Right atrium auricular region (tissue), 2 donors: ENCODE measurements at regions not wholly inside any gene's neighbourhood (a gene's known extent, or its start where the extent isn't known, plus 50 kb on each side); places are given as distances from the start of the nearest gene placed in this dataset.
A peak's percentile ranks its signal among the peaks of the same experiment; 100 is the strongest.

Experiments
- DNase-seq: peaks from one replicate; pipeline ENCODE4 v3.0.0-alpha.2; 2019; ENCODE audit warnings: low spot score
- H3K27ac ChIP-seq, 2 donors: fragments of 200-600 bp; sonication (generic); 1 replicate in 1 of 2; 2 replicates in 1 of 2; pipeline ENCODE4 v1.5.1; 2016 to 2019
- H3K27me3 ChIP-seq, 2 donors: fragments of 200-600 bp; sonication (generic); one replicate each; pipeline versions ENCODE4 v1.5.1 to v1.6.0; 2017 to 2019
- H3K36me3 ChIP-seq: fragments of 200-600 bp; sonication (generic); one replicate; pipeline ENCODE4 v1.5.1; 2016
- H3K4me1 ChIP-seq, 2 donors: fragments of 200-600 bp; sonication (generic); one replicate each; pipeline versions ENCODE4 v1.5.1 to v1.6.0; 2017 to 2019
- H3K4me3 ChIP-seq, 2 donors: fragments of 200-600 bp; sonication (generic); 1 replicate in 1 of 2; 2 replicates in 1 of 2; pipeline ENCODE4 v1.5.1; 2017 to 2019; ENCODE audit warnings: mild to moderate bottlenecking in 1 of 2, moderate library complexity in 1 of 2
- H3K9me3 ChIP-seq, 2 donors: fragments of 200-600 bp; sonication (generic); one replicate each; pipeline ENCODE4 v1.5.1; 2019
- TF ChIP-seq, protein P1 (sequence below), 2 donors: fragments of 200-600 bp; sonication (generic); IDR thresholded peaks; one replicate each; pipeline ENCODE4 v1.5.1; 2019; ENCODE audit warnings: antibody characterized with exemption in 2 of 2

DNA sequence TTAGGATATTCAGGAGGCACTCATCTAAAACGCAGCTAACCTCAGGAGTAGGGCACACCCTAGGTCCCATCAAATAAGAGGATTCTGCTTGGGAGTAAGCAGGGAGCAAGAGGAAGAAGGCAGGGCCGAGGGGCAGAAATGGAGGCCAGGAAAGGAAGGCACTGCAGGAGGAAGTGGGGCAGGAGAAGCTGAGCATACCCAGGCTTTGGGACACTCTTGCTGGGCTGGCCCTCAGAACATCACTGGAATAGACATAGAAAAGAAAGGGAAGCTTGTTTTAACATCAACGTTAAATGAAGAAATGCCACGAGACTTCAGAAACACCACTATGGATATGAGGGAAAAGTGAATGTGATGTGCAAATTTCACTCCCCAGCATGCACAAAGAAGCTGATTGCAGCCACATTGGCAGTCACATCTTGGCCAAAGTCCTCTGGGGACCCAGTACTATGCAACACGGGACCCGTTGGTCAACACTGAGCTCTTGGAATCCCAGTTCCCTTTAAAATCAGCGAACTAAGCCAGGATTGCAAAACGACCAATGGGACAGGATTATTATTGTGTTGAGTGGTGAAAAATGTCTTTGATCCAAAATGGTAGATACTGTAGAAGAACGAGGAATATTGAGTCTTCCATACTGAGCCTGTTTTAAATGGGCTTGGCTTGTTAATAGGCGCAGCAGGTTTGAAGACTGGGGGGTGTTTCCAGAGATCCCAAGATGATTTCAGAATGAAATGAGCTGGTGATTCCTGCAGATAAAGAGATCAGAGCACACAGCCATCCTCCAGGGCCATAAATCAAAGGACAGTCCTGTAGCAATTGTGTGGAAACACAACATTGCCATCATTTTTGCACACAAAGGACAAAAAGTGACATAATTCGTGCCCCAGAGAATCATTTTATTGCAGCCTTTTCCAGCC lies 152.4 kb downstream of the TOMM20 start:
- H3K27ac ChIP-seq = peak overlapping the region; percentile 86 to 95

DNA sequence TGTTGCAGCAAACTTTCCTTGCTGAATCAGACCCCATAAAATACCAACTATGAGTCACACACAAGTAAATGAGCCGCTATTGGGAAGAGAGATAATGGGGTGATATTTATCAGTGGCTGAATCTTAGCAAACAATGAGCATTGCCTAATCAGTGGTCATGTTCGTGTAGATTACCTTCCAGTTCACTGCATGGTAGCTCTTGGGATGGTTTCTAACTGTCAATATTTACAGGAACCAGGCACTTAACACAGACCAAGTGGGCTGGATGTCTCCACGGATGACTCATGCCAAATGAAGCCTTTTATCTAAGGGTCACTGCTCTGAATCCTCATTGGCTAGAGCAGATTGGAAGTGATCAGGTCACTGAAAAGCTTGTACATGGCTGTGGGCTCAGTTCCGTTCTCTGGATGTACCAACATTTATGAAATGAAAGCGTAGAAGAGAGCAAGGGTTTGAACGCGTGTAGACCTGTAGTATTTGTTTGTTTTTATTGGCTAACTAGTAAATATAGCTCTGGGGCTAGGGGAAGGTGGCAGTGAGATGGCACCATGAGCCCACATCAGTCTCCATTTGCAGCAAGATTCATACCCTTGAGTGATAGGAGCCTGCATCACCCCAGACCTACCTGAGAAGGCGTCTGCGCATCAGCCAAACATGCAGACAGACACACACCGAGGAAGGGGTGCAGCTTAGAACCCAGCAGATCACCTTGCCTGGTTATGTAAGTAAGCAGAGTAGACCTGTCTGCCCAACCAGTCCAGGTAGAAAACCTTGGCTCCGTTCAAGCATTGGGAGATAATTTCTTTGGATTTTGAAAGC lies 153.3 kb downstream of the TOMM20 start:
- TF ChIP-seq, protein P1, sequence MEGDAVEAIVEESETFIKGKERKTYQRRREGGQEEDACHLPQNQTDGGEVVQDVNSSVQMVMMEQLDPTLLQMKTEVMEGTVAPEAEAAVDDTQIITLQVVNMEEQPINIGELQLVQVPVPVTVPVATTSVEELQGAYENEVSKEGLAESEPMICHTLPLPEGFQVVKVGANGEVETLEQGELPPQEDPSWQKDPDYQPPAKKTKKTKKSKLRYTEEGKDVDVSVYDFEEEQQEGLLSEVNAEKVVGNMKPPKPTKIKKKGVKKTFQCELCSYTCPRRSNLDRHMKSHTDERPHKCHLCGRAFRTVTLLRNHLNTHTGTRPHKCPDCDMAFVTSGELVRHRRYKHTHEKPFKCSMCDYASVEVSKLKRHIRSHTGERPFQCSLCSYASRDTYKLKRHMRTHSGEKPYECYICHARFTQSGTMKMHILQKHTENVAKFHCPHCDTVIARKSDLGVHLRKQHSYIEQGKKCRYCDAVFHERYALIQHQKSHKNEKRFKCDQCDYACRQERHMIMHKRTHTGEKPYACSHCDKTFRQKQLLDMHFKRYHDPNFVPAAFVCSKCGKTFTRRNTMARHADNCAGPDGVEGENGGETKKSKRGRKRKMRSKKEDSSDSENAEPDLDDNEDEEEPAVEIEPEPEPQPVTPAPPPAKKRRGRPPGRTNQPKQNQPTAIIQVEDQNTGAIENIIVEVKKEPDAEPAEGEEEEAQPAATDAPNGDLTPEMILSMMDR (IDR thresholded peaks at IDR 0.05) = no peak
- Histone ChIP-seq H3K27ac (peak overlapping the region; percentile 57 to 95), H3K36me3 (no peaks in the 10 kb centered on the region), H3K4me1 (peaks cover 0 to 70% of the 10 kb centered on the region in 2 donors), H3K9me3 (no peaks in the 10 kb centered on the region), H3K4me3 (no peak overlapping the region), H3K27me3 (no peaks in the 10 kb centered on the region)
- DNase-seq = no peak

More for the DNA sequence above, 152.4 kb downstream of the TOMM20 start:
- DNase-seq = peak; percentile 93
- TF ChIP-seq, protein P1 (IDR thresholded peaks at IDR 0.05) = no peak
- H3K9me3 ChIP-seq = no peaks in the 10 kb centered on the region
- H3K27me3 ChIP-seq = no peaks in the 10 kb centered on the region
- H3K36me3 ChIP-seq = no peaks in the 10 kb centered on the region
- H3K4me1 ChIP-seq = peaks cover 0 to 70% of the 10 kb centered on the region in 2 donors
- H3K4me3 ChIP-seq = no peak overlapping the region

DNA sequence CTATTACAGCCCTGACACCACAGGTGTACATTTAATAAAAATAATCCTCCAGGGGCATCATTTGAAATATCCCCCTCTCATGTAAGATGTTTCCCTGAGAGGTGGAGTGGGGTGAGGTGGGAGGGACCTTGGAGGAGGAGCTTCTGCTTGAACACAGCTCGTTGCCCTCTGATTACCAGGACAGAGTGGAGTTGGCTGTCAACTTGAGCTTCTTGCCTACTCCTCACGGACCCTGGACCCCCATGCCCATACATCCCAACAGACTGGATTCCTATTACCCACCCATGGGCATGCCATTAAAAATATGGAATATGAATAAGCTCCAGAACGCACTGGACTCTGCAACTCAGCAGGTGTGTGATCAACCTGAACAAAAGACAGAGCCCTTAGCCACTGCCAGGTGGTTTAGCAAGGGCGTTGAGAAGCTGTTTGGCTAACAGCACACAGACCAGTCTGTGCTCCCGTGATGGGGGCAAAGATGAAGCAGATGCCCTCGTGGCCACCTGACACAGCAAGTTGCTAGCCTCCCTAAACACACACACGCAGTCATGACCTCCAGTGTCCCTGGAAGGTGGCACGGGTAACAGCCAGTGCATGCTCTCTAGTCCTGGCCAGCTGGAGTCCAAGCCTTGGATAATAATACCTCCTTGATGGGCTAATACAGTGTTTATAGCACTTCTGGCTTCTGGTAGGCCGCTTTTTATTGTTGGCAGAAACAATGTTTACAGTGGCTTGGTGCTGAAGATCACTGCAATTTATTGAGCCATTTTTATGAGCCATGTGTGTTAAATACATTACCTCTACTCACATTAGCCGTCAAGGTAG lies 155.0 kb downstream of the TOMM20 start:
- no peak for DNase-seq
- Histone ChIP-seq H3K4me1 (peaks cover 0 to 70% of the 10 kb centered on the region in 2 donors), H3K4me3 (no peak overlapping the region), H3K9me3 (no peaks in the 10 kb centered on the region), H3K36me3 (no peaks in the 10 kb centered on the region), H3K27me3 (no peaks in the 10 kb centered on the region), H3K27ac (peak overlapping the region; percentile 18 to 95)
- TF ChIP-seq, protein P1 (IDR thresholded peaks at IDR 0.05) = no peak

DNA sequence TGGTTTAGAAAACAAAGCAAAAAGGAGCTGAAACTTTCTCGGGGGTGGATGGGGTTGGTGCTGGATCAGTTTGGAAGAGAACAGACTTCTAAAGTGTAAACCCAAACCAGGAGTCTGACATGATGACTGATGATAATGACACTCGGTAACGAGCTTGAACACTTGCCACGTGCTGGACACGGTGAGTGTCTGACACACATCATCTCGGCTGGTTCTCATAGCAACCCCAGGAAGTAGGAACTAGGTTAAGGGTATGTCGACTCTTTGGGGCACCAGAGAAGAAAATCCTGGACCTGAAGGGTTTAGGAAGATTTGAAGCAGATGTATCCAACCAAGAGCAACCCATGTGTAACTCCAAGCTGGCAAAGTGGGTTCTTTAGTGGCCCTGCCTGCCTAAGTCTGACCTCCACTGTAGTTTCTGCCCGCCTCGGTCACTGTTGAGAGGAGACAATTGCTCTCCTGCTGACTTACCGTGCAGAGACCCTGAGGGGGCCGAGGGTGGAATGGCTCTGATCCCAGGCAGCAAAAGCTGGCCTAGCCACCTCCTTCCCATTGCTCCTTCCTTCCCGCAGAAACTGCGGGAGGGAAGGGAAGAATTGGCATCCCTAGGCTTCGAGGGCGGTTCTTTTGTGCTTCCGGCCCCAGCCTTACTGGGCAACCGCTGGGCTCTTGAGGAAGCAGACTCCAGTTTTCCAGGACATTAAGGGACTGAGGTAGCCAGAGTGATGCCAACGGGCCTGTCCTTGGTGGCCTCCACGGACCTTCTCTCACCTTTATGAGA lies 156.0 kb downstream of the TOMM20 start:
- peak; percentile 58 for DNase-seq
- Histone ChIP-seq H3K27ac (peak overlapping the region in 1 of 2 donors; percentile 18), H3K4me1 (peaks cover 0 to 62% of the 10 kb centered on the region in 2 donors)

More for the DNA sequence above, 156.0 kb downstream of the TOMM20 start:
- TF ChIP-seq, protein P1 (IDR thresholded peaks at IDR 0.05) = no peak
- Histone ChIP-seq H3K36me3 (no peaks in the 10 kb centered on the region), H3K4me3 (no peak overlapping the region), H3K27me3 (no peaks in the 10 kb centered on the region), H3K9me3 (no peaks in the 10 kb centered on the region)
